PC-9 (cell line): ENCODE measurements at regions not wholly inside any gene's neighbourhood (a gene's known extent, or its start where the extent isn't known, plus 50 kb on each side); places are given as distances from the start of the nearest gene placed in this dataset.

Experiments used
- BruUV-seq: library from RNA; stranded (reverse); fragments of 400-500 nt; replicated peaks from 2 replicates; lab custom pipeline; 2021; lab: Mats Ljungman, UMichigan
- CTCF ChIA-PET: fragments of 300-600 bp; sonication (Branson Sonifier 250); formaldehyde crosslinking; loops from one replicate; lab custom pipeline; 2022; ENCODE audit warnings: antibody characterized with exemption; lab: Charles Lee
- POLR2A ChIA-PET: fragments of 300-600 bp; sonication (Branson Sonifier 250); formaldehyde crosslinking; loops from one replicate; lab custom pipeline; 2022; ENCODE audit warnings: antibody characterized with exemption; ENCODE audit not compliant: unreplicated experiment; lab: Charles Lee
- DNase-seq, 2 experiments: peaks; one replicate each; pipeline versions ENCODE4 v3.0.0 to v3.0.0-alpha.2; 2015 to 2022; ENCODE audit warnings: mixed read lengths in 1 of 2
- H2AFZ ChIP-seq: fragments of 200-600 bp; sonication (generic); 2 replicates; pipeline ENCODE4 v1.8.1; 2017; ENCODE audit warnings: antibody characterized with exemption
- H3F3A ChIP-seq: fragments of 200-600 bp; sonication (generic); 2 replicates; pipeline ENCODE4 v1.8.1; 2017; ENCODE audit warnings: antibody characterized with exemption, mild to moderate bottlenecking, low read depth; ENCODE audit not compliant: insufficient read depth
- H3K27ac ChIP-seq: fragments of 200-600 bp; sonication (generic); 2 replicates; pipeline ENCODE4 v1.6.1; 2016; ENCODE audit warnings: mixed run types
- H3K27me3 ChIP-seq: fragments of 200-600 bp; sonication (generic); 2 replicates; pipeline ENCODE4 v1.6.1; 2016; ENCODE audit warnings: low read depth, mixed run types; ENCODE audit not compliant: insufficient read depth
- H3K36me3 ChIP-seq: fragments of 200-600 bp; sonication (generic); 2 replicates; pipeline ENCODE4 v1.6.1; 2016; ENCODE audit warnings: low read depth, mixed run types
- H3K4me1 ChIP-seq: fragments of 200-600 bp; sonication (generic); replicated peaks from 2 replicates; pipeline ENCODE4 v1.6.1; 2016; ENCODE audit warnings: mixed run types; ENCODE audit not compliant: insufficient read depth
- H3K4me2 ChIP-seq: fragments of 200-600 bp; sonication (generic); 2 replicates; pipeline ENCODE4 v1.6.1; 2017; ENCODE audit warnings: mixed run types
- H3K4me3 ChIP-seq: fragments of 200-600 bp; sonication (generic); 2 replicates; pipeline ENCODE4 v1.6.1; 2016; ENCODE audit warnings: mixed run types
- H3K79me2 ChIP-seq: fragments of 200-600 bp; sonication (generic); 2 replicates; pipeline ENCODE4 v1.6.1; 2017; ENCODE audit warnings: low read depth, mixed run types
- H3K9me2 ChIP-seq: fragments of 200-600 bp; sonication (generic); 2 replicates; pipeline ENCODE4 v1.8.1; 2017; ENCODE audit warnings: mild to moderate bottlenecking; ENCODE audit not compliant: insufficient read depth
- H3K9me3 ChIP-seq: fragments of 200-600 bp; sonication (generic); 2 replicates; pipeline ENCODE4 v1.8.1; 2016; ENCODE audit warnings: low read depth; ENCODE audit not compliant: insufficient read depth
- H4K20me1 ChIP-seq: fragments of 200-600 bp; sonication (generic); 2 replicates; pipeline ENCODE4 v1.8.1; 2017; ENCODE audit not compliant: insufficient read depth
- CTCF ChIP-seq: fragments of 200-600 bp; sonication (generic); conservative IDR thresholded peaks from 2 replicates; pipeline ENCODE4 v1.6.1; 2017; ENCODE audit warnings: mixed run types, antibody characterized with exemption, mild to moderate bottlenecking, moderate library complexity
- EZH2 ChIP-seq: fragments of 200-600 bp; sonication (generic); IDR thresholded peaks from 2 replicates; pipeline ENCODE4 v1.8.0; 2017; ENCODE audit warnings: antibody characterized with exemption, low read depth
- intact Hi-C: fragments of 100-400 bp; cut with micrococcal nuclease; formaldehyde crosslinking; loops from one replicate; pipeline ENCODE4 v1.10.0; 2022; ENCODE audit not compliant: unreplicated experiment

- Histone ChIP-seq H3K27ac (no peak overlapping the region), H3K27me3 (no peaks in the 10 kb centered on the region), H3K9me3 (no peaks in the 10 kb centered on the region), H3K79me2 (no peaks in the 10 kb centered on the region), H3K4me3 (no peak overlapping the region), H3K9me2 (no peaks in the 10 kb centered on the region), H2AFZ (no peak overlapping the region), H3K4me1 (no peaks in the 10 kb centered on the region), H4K20me1 (no peaks in the 10 kb centered on the region), H3K36me3 (no peaks in the 10 kb centered on the region), H3K4me2 (no peak overlapping the region), H3F3A (no peaks in the 10 kb centered on the region)
- intact Hi-C loops: no loop called here
- BruUV-seq: no TSS peak
- TF ChIP-seq EZH2 (no peak), CTCF (no peak)
- POLR2A ChIA-PET: interaction anchor here (0.7 kb wide), 1 partner anchor 52 kb away, joined by 7 read pairs; no protein-coding TSS in a partner anchor
- CTCF ChIA-PET: no interaction called here
- DNase-seq: no peak
These were observed 304.4 kb upstream of the NRP1 start for GRCh38 chr10:33638891-33639290.

- H3F3A ChIP-seq: no peaks in the 10 kb centered on the region
- no peak overlapping the region for H3K4me3 ChIP-seq
- CTCF ChIA-PET: no interaction called here
- DNase-seq: no peak
- H3K27me3 ChIP-seq: no peaks in the 10 kb centered on the region
- H3K9me3 ChIP-seq: no peaks in the 10 kb centered on the region
- H2AFZ ChIP-seq: no peak overlapping the region
- no peaks in the 10 kb centered on the region for H4K20me1 ChIP-seq
- no peak overlapping the region for H3K27ac ChIP-seq
- intact Hi-C loops: no loop called here
- no peaks in the 10 kb centered on the region for H3K9me2 ChIP-seq
- H3K36me3 ChIP-seq: no peaks in the 10 kb centered on the region
- BruUV-seq: no TSS peak
- POLR2A ChIA-PET: interaction anchor here (0.7 kb wide), 1 partner anchor 51 kb away, joined by 7 read pairs; no protein-coding TSS in a partner anchor
- H3K4me2 ChIP-seq: no peak overlapping the region
- TF ChIP-seq CTCF (no peak), EZH2 (no peak)
- no peaks in the 10 kb centered on the region for H3K4me1 ChIP-seq
- no peaks in the 10 kb centered on the region for H3K79me2 ChIP-seq
These were observed 303.9 kb upstream of the NRP1 start for GRCh38 chr10:33638374-33638773.

- Histone ChIP-seq H3K27ac (no peak overlapping the region), H3K79me2 (no peaks in the 10 kb centered on the region), H3K4me2 (no peak overlapping the region), H3K9me2 (no peaks in the 10 kb centered on the region), H4K20me1 (no peaks in the 10 kb centered on the region), H3K9me3 (no peaks in the 10 kb centered on the region), H3K27me3 (no peaks in the 10 kb centered on the region), H3K36me3 (no peaks in the 10 kb centered on the region), H3K4me1 (no peaks in the 10 kb centered on the region), H3F3A (no peaks in the 10 kb centered on the region), H3K4me3 (no peak overlapping the region), H2AFZ (no peak overlapping the region)
- intact Hi-C loops: no loop called here
- no TSS peak for BruUV-seq
- no peak for DNase-seq
- POLR2A ChIA-PET: no interaction called here
- TF ChIP-seq CTCF (no peak), EZH2 (no peak)
- CTCF ChIA-PET: interaction anchor here (0.6 kb wide), 1 partner anchor 727 kb away, joined by 3 read pairs; no protein-coding TSS in a partner anchor
These were observed 301.6 kb upstream of the NRP1 start for GRCh38 chr10:33635967-33636515.
